GM18873 (cell line): ENCODE measurements at regions not wholly inside any gene's neighbourhood (a gene's known extent, or its start where the extent isn't known, plus 50 kb on each side); places are given as distances from the start of the nearest gene placed in this dataset.

ENCODE experiments used
- ATAC-seq: cut with Tn5 transposase; IDR thresholded peaks from one replicate; pipeline ENCODE4 v1.9.1; 2021; ENCODE audit warnings: mild to moderate bottlenecking, moderate library complexity, moderate number of reproducible peaks; ENCODE audit not compliant: unreplicated experiment, low FRiP score

DNA sequence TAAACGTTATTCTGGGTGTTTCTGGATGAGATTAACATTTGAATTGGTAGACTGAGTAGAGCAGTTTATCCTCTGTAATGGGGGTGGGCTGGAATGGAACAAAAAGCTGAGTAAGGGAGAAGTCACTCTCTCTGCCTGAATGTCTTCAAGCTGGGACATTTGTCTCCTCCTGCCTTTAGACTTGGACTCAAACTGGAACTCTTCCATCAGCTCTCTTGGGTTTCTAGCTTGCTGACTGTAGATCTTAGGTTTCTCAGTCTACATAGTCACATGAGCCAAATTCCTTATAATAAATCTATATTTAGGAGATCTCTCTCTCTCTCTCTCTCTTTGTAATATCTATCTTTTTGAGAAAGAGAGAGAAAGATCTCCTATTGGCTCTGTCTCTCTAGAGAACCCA, 553.3 kb upstream of the CDH11 start:
- ATAC-seq, result no peak

DNA sequence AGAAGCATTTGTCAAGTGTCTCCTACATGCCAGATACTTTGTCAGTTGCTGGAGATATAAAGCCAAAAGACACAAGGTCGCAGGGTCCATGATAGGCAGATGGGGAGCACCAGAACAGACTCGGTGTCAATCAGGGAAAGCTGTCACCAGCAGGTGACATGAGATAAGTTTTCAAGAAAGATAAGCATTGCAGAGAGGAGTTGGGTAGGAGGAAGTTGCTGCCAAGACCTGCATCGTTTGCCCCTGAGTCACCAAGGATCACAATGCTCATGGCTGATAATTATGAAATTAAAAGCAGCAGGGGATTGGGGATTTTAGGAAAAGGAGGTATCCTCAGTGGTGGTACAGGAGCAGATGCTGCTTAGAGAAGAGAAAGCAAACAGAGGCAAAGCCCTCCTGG, 551.1 kb upstream of the CDH11 start:
- no peak for ATAC-seq

DNA sequence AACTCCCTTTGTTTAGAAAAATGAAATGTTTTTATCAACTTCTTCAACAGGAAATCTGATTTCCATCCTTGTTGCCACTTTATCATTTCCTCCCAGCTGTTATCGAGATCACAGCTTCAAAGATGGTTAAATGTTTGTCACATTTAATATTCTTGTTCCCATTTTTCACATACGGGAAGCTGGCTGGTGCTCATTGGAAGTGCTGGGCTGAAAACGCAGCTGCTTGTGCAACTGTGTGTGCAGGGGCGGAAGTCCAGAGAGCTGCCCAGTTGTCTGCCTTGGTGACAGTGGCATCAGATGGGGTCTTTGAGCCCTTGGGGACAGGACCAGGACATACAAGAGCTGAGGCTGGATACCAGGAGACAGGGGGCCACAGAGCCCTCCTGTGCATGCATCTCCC, 549.2 kb upstream of the CDH11 start:
- no peak for ATAC-seq

DNA sequence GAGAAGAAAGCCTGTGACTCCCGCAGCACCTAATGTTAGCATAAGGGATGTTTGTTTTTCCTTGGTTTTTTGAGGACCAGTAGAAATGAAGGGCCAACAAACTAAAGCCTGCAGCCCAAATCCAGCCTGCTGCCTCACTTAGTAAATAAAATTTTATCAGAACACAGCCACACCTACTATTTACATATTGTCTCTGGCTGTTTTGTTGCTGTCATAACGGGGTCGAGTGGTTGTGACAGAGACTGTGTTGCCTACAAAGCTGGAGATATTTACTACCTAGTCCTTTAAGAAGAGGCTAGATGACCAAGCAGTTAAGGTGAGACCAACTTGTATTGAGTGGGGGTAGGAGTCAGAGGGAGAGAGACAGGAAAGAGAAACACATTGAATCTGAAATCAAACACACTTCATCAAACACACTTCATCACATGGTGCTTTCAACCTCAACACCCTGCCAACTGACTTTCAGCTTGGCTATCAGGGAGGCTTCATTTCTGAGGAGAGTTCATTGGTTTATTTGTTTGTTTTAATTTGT, 546.3 kb upstream of the CDH11 start:
- ATAC-seq, result no peak

DNA sequence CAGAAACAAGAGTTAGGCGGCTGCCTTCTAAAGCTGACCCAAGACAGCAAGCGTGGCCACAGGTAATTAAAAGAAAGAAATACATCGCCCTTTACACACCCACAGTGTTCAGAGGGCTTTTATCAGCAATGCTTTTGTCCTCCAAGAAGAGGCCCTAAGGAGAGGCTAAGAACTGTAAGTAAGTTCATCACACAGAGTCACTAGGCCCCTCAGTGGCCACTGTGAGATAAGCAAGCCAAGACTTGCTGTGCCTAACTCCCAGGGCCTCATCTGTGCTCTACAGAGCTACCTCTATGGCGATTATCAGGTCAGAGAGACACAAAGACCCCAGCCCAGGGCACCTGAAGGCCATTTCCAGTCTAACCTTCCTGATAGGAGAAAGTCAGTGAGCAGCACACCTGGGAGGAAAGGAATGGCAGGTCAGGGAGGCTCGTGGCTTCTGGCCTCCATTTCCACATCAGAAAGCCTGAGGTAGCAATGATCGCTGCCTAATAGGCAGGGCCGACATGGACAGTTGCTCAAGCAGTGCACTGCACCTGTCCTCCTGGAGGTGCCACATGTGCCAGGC, 545.2 kb upstream of the CDH11 start:
- ATAC-seq, result no peak

DNA sequence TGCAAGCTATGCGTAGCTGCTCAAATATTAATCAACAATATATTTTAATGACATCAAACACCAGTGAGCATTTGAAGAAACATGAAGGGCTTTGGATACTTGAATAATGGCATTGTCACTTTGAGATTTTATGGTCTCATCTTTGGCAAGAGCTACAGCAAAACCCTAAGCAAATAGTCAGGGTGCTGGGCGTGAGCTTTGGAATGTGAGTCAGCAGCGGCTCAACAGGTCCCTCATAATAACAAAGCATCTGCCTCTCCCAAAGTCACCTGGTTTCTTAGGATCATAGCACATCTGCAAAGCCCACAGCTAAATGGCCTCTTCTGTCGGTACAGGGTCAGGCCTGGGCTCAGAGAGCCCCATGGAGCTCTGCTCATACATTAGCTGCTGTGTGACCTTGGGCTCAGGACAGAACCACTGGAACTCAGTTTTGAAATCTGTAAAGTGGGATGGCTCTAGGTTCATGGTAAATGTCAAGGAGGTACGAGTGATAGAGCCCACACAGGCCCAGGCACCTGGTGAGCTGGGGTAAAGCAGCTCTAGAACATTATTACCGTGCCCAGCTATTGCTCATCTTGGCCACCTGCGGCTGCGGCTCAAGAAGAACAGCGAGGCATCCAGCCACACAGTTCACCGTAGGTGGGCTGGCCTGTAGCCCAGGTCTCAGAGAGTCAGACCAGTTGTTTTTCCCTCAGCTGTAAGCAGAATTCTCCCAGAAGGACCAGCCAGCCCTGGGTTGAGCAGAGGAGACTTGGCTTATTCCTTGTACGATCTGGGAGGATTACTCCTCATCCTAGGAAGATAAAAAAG, 544.5 kb upstream of the CDH11 start:
- no peak for ATAC-seq

DNA sequence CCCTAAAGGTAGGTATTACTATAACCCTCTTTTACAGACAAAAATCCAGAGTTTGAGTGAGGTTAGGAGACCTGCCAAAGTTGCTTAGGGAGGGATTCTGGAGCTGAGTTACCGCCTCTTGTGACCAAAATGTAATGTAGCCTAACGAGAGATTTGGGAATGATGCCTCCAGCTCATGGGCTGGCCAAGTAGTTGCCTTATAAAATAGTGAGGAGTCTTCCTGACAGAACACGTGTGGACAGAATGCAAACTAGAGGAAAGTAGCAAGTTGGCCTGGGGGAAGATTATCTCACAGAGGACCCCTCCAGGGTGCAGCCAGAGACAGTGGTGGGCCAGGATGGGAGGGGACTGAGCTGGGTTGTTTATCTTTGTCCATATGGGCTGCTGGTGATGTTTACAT, 543.7 kb upstream of the CDH11 start:
- ATAC-seq, result no peak

DNA sequence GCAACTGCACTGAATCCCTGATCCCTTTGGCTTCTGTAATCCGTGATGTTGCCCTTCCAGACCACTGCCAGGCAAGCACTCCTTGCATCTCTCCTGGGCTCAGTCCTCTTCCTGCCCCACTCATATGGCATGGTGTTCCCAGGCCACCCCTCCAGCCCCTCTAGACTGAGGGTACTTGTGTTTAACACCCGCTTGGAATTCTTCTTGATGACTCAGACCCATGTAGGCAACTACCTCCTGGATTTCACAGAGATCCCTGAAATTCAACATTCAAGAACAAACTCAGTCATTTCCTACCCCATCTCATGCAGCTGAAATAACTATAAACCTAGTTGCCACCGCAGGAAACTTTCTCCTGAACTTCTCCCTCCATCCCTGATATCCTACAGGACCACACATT, 541.9 kb upstream of the CDH11 start:
- ATAC-seq, result no peak

DNA sequence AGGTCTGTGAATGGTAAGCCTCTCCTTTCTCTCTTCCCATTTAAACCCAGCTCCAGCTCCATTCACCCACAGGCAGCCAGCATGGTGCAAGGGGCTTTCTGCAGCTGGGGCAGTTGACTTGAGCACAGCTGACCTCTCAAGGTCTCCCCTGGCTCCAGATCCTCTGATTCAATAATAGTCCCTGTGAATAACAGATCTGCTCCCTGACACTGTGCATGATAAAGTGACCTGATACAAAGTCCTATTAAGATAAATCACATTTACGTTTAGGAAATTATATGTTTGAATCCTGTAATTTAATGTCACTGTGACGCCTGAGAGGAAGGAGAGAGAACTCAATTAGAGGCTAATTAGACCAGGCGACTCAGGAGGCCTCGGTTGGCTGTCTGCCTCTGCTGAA, 540.4 kb upstream of the CDH11 start:
- ATAC-seq, result no peak

DNA sequence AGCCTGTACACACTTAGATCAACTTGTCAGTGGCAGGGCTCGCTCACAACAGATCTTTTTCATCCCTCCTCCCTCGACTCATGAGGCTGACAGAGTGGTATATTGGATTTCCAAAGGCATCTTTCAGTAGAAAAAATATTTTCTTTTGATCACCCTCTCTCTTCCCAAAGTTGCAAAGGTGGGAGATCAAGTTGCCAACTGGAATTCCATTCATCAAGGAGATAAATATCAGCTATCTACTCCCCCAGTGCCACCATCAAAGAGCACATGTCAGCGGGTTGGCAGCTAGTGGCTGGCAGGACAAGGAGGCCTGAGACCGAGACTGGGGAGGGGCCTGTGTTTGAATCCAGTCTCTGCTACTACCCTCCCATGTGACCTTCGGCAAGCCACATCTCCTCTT, 539.7 kb upstream of the CDH11 start:
- no peak for ATAC-seq

DNA sequence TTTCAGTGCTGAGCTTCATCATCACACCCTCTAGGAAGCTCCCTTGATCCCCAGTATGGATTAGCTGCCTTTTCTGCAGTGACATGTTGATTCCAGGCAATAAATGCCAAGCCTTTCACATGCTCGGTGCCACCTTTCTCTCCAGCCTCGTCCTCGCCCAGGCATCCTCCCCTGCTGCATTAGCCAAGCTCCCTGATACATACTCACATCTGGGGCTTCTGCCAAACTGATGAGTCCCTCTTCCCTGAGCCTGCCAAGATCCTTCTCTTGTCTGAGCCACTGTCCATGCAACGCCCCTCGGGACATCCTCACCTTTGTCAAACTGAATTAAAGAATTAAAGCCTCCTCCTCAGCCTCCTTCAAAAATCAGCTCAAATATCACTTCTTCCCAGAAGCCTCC, 538.5 kb upstream of the CDH11 start:
- ATAC-seq, result no peak

DNA sequence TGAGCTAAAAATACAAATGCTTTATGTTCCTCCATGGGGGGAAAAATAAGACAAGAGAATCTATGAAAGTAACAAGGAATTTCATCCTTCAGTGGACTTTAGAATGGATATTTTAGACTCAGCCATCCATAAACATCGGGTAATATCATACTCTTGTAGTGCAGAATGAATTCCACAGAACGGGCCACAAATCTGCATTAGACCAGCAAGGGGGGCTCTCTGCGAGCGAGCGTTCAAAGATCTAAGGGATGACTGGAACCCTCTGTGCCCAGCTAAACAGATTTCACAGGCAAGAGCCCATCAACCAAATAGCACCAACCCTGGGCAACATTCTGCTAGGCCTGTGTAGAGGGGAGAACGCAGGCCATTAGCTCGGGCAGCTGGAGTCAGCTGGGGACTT, 537.9 kb upstream of the CDH11 start:
- ATAC-seq, result no peak

DNA sequence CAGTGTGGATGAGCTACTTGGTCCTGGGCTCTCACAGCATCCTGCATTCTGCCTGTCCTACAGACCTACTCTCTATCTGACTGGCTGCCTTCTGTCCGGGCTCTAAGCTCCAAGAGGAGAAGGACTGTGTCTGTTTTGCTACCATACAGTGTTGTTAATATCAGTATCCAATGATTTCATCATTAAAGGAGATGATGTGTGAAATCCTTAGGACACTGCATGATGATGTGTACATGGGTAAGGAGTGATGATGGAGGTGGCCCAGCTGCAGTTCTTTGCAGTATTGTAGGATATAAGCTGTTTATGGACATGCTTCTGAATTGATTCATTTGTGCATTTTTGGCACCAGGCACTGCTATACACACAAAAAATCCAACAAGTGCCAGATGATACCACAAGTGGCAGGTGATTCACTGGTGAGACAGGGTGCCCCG, 536.9 kb upstream of the CDH11 start:
- ATAC-seq, result no peak

DNA sequence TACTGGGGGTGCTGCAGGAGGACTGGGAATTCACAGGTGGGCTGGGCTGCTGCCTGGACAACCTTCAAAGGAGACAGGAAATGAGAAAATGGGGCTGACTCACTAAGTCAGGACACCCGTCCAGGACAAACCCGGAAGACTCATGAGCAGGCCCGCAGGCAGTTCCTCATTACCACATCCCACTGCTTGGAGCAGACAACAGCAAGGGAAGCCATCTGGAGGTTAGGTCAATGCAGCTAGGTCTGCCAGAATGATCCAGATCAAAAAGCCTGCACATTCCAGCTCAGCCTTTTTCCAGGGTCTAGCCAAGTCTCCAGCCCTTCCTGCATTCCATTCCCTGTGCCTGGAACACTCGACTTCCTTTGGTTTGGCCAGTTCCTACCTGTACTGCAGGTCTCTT, 536.5 kb upstream of the CDH11 start:
- ATAC-seq, result no peak

DNA sequence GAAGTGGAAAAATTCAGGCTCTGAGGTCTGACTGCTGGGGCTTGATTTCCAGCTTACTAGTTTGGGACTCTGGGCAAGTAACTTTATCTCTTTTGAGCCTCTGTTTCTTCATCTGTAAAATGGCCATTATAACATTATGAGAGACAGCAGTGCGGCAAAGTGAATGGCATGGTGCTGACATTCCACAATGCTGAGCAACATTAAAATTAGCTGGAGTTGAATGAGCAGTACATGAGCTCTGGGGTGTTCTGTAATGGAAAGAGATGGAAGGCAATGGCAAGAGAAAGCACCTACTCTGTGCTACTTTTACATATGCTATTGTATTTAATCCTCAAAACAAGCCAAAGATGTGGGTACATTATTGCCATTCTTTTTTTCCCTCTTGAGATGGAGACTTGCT, 535.7 kb upstream of the CDH11 start:
- no peak for ATAC-seq

DNA sequence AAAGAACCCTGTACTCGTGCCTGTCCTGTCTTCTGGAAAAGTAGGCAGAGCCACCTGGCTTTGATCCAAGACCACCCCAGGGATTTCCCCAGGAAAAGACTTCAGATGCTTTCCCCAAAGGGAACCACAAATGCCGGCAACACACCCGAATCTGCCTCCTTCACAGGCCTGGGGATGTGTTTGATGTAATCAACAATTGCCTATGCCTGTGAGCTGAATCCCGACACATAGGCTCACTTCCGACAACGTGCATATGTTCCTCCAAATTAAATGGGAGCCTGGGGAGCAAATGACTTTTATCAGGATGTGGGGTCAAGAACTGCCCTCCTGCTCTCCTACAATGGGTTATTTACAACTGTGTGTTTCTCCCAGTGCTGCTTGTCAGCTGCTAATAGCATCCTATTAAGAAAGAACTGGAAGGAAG, 535.2 kb upstream of the CDH11 start:
- no peak for ATAC-seq

DNA sequence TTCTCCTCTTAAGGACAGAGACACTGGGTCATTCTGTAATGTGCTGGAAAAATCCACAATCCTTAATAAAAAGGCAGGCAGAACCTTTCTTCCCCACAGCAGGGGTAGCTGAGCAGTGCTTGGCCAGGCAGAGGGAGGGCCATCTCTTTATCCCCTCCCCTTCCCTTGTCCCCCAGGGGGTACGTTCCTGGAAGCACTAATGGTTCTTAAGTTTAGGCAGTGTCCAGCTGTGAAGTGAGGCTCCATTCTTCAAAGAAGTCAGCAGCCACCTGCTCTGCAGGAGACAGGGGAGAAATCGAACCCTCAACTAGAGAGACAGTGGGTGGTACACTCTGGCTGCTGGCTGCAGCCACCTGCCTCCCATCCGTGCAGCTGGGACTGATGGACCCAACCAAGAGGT, 533.9 kb upstream of the CDH11 start:
- ATAC-seq, result no peak

DNA sequence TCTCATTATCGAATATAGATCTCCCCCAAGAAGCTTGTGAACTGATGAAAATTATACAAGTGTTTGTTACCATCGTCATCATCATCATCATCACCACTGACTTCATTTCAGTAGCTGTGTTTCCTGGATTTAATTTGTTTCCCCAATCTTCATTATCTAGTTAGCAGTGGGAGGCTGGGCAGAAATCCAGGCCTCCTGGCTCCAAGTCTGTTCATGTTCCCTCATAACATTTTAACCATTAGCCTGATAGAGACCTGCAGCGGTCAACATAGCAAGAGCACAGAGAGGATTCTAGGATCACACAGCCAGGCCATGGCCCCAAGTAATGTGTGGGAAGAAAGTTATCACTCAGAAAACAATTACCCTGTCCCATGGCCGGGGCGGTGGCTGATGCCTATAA, 526.2 kb upstream of the CDH11 start:
- no peak for ATAC-seq

DNA sequence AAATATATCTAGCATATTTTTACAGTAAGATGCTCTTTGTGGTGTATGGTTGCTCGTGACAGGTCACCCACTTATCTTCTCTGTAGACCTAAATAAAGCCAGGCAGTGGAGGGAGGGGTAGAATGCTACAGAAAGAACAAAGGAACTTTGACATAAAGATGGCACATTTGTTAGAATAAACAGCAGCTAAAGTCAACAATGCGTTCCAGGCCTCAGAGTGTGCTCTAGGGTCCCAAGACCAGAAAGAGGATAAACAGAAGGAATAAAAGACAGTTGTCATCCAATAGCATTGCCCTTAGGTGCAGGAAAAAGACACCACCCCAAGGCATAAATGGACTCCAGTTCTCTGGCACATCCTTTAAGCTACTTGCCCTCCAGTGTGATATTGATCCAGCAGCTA, 523.0 kb upstream of the CDH11 start:
- ATAC-seq, result no peak

DNA sequence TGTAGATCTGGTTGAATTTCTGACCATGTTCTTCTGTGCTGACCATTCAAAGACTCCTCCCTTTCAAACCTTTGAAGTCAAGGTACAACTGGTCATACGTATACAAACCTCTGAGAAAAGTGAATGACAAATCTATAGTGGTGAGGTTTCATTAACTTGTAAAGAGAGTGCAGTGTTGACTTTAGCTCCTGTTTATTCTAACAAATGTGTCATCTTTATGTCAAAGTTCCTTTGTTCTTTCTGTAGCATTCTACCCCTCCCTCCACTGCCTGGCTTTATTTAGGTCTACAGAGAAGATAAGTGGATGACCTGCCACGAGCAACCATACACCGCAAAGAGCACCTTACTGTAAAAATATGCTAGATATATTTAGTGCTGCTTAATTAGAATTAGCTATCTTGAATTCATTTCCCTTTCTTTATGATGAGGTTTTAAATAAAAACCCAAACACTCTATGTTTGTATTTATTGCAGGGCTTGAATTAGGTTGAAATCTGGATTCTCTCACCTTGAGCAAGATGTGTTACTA, 520.0 kb upstream of the CDH11 start:
- ATAC-seq, result no peak

DNA sequence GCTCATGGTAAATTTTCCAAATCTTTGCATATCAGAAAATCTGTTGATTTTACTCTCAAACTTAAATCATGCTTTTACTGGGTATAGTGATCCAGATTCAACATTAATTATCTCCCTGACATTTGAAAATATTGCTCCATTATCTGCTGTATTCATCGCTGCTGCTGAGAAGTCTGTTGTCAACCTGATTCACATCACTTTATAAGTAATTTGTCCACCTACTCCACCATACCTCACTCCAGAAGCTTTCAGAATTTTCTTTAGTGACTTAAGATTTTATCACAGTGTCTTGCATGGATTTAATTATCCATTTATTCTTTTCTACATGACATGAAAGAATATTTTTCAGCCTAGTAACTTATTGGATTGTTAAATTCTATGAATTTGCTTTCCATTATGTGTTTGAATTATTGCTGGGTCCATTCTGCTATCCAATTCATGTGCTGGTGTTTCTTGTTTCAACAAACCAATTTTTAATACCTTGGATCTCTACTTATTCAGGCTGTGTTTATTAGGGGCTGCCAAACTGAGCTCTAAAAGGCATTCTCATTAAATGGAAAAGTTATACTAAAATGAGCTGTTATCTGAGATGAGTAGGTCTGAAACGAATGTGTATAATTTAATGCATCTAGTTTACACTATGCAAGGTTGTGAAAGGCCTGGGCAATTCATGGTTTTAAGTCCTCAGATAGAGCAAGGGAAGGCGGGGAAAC, 519.3 kb upstream of the CDH11 start:
- no peak for ATAC-seq
